HepG2 (cell line): ENCODE measurements at regions not wholly inside any gene's neighbourhood (a gene's known extent, or its start where the extent isn't known, plus 50 kb on each side); places are given as distances from the start of the nearest gene placed in this dataset.

Experiments
- CEBPG ChIP-seq: IDR thresholded peaks from 2 replicates; pipeline ENCODE4 v1.6.1; 2016
- GMEB2 ChIP-seq: IDR thresholded peaks from 2 replicates; pipeline ENCODE4 v1.6.1; 2016; ENCODE audit warnings: missing biosample characterization, missing genetic modification reagents, low read depth
- MAFG ChIP-seq: sonication (generic); formaldehyde crosslinking; IDR thresholded peaks from 2 replicates; pipeline ENCODE4 v1.5.1; 2020; ENCODE audit warnings: mild to moderate bottlenecking, missing genetic modification reagents
- NAIF1 ChIP-seq: sonication (generic); formaldehyde crosslinking; IDR thresholded peaks from 2 replicates; pipeline ENCODE4 v1.5.0; 2020; ENCODE audit warnings: mild to moderate bottlenecking, missing genetic modification reagents, borderline replicate concordance
- NCOA2 ChIP-seq: sonication (generic); formaldehyde crosslinking; IDR thresholded peaks from 2 replicates; pipeline ENCODE4 v1.8.0; 2022; ENCODE audit warnings: inconsistent platforms
- PRMT3 ChIP-seq: sonication (generic); formaldehyde crosslinking; IDR thresholded peaks from 2 replicates; pipeline ENCODE4 v1.8.1; 2022; ENCODE audit warnings: low read depth, mild to moderate bottlenecking, moderate library complexity, missing genetic modification reagents, borderline replicate concordance
- RXRB ChIP-seq: IDR thresholded peaks from 2 replicates; pipeline ENCODE4 v1.6.1; 2016; ENCODE audit warnings: borderline replicate concordance, missing genetic modification reagents, missing compliant biosample characterization
- SAP130 ChIP-seq: IDR thresholded peaks from 2 replicates; pipeline ENCODE4 v1.6.1; 2016; ENCODE audit warnings: low read depth
- SOX6 ChIP-seq, 2 experiments: fragments of 450-650 bp in 1 of 2; sonication (generic) in 1 of 2; formaldehyde crosslinking in 1 of 2; IDR thresholded peaks; 2 replicates each; pipeline versions ENCODE4 v1.4.0 to v1.6.1; 2017 to 2020; ENCODE audit warnings: antibody characterized with exemption in 1 of 2, mild to moderate bottlenecking in 1 of 2, missing genetic modification reagents in 1 of 2
- THRA ChIP-seq: sonication (generic); formaldehyde crosslinking; IDR thresholded peaks from 2 replicates; pipeline ENCODE4 v1.4.0; 2020; ENCODE audit warnings: missing genetic modification reagents, borderline replicate concordance
- ZBTB33 ChIP-seq: sonication (generic); formaldehyde crosslinking; IDR thresholded peaks from 2 replicates; pipeline ENCODE4 v1.4.0; 2020; ENCODE audit warnings: missing genetic modification reagents
- ZNF281 ChIP-seq: sonication (generic); formaldehyde crosslinking; IDR thresholded peaks from 2 replicates; pipeline ENCODE4 v1.4.0; 2020; ENCODE audit warnings: missing genetic modification reagents, borderline replicate concordance
- ZNF335 ChIP-seq: sonication (generic); formaldehyde crosslinking; IDR thresholded peaks from 2 replicates; pipeline ENCODE4 v1.4.0; 2020; ENCODE audit warnings: missing genetic modification reagents
- ZNF431 ChIP-seq: sonication (generic); formaldehyde crosslinking; IDR thresholded peaks from 2 replicates; pipeline ENCODE4 v1.9.0; 2022; ENCODE audit warnings: missing genetic modification reagents, low read depth, mild to moderate bottlenecking, borderline replicate concordance
- ZNF691 ChIP-seq: sonication (generic); formaldehyde crosslinking; IDR thresholded peaks from 2 replicates; pipeline ENCODE4 v1.4.0; 2020; ENCODE audit warnings: missing genetic modification reagents, low read depth, mild to moderate bottlenecking, borderline replicate concordance
- ZNF850 ChIP-seq: sonication (generic); formaldehyde crosslinking; conservative IDR thresholded peaks from 2 replicates; pipeline ENCODE4 v1.9.0; 2021; ENCODE audit warnings: mild to moderate bottlenecking, missing genetic modification reagents
- TF ChIP-seq, protein P1 (sequence below): sonication (generic); formaldehyde crosslinking; IDR thresholded peaks from 2 replicates; pipeline ENCODE4 v1.4.0; 2020; ENCODE audit warnings: mild to moderate bottlenecking, missing genetic modification reagents

DNA sequence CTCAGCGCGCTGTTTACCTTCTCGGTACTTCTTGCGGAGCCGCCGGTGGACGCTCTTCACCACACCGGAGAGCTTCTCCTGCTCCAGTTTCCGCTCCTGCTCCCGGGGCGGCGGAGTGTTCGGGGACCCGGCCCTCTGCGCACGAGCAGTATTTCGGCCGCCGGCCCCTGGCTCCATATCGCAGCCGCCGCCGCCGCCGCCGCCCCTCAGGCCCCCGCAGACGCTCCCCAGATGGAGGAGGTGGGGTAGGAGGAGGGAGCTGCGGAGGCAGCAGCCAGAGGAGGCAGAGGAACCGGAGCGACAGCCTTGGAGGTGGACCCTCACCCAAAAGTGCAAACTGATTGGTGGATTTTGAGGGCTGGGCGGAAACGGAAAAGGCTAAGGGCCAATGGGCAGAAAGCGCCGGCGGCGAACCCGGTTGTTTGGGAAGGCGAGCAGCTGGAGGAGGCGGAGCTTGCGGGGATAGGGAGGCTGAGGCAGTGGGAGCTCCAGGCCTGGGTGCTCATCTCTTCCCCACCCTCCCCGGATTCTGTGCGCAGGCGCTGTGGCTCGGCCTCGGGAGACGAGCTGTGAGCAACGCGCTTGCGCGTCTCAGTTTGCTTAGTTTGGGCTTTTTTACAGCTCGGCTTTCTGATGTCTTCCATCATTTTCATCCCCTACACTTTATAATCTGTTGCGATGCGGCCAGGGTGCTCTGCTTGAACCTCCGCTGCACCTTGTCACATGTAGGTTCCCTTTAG, 146.9 kb downstream of the GPR85 start (continued):
- TF ChIP-seq ZNF281 (CRISPR knock-in tag) = no peak
- peak; percentile 86 for TF ChIP-seq SAP130 (CRISPR knock-in tag)
- TF ChIP-seq ZNF335 = no peak; the same call in 1 of the 2 replicates
- TF ChIP-seq ZBTB33 (CRISPR knock-in tag) = no peak
- no peak for TF ChIP-seq CEBPG (CRISPR knock-in tag)
- no peak for TF ChIP-seq MAFG (CRISPR knock-in tag)
- TF ChIP-seq NCOA2 (CRISPR knock-in tag) = no peak
- no peak for TF ChIP-seq PRMT3
- no peak for TF ChIP-seq ZNF431 (CRISPR knock-in tag)
- TF ChIP-seq SOX6 (IDR thresholded peaks at IDR 0.05) = no peak
- TF ChIP-seq SOX6 (CRISPR knock-in tag; IDR thresholded peaks at IDR 0.05) = peak; percentile 45; the same call in 1 of the 2 replicates
- TF ChIP-seq ZNF850 = 0 out of 2 replicates have a peak, but pooled peaks have one; percentile 44
- TF ChIP-seq THRA (CRISPR knock-in tag) = 0 out of 2 replicates have a peak, but pooled peaks have one; percentile 28
- no peak; the same call in 1 of the 2 replicates for TF ChIP-seq ZNF691 (CRISPR knock-in tag)
- TF ChIP-seq NAIF1 (CRISPR knock-in tag) = 0 out of 2 replicates have a peak, but pooled peaks have one; percentile 32
- TF ChIP-seq RXRB = no peak
- TF ChIP-seq, protein P1, sequence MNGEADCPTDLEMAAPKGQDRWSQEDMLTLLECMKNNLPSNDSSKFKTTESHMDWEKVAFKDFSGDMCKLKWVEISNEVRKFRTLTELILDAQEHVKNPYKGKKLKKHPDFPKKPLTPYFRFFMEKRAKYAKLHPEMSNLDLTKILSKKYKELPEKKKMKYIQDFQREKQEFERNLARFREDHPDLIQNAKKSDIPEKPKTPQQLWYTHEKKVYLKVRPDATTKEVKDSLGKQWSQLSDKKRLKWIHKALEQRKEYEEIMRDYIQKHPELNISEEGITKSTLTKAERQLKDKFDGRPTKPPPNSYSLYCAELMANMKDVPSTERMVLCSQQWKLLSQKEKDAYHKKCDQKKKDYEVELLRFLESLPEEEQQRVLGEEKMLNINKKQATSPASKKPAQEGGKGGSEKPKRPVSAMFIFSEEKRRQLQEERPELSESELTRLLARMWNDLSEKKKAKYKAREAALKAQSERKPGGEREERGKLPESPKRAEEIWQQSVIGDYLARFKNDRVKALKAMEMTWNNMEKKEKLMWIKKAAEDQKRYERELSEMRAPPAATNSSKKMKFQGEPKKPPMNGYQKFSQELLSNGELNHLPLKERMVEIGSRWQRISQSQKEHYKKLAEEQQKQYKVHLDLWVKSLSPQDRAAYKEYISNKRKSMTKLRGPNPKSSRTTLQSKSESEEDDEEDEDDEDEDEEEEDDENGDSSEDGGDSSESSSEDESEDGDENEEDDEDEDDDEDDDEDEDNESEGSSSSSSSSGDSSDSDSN = peak; percentile 75
- TF ChIP-seq GMEB2 (CRISPR knock-in tag) = no peak
